HG03039 (cell line): ENCODE measurements at regions not wholly inside any gene's neighbourhood (a gene's known extent, or its start where the extent isn't known, plus 50 kb on each side); places are given as distances from the start of the nearest gene placed in this dataset.
"Not testable (repeated sequence)": the region's sequence is repeated elsewhere in the genome, so short reads cannot be mapped to it uniquely, and the experiment has no call there.

Experiments
- ATAC-seq: cut with Tn5 transposase; IDR thresholded peaks from one replicate; pipeline ENCODE4 v1.9.1; 2021; ENCODE audit warnings: mild to moderate bottlenecking, moderate library complexity; ENCODE audit not compliant: unreplicated experiment

DNA sequence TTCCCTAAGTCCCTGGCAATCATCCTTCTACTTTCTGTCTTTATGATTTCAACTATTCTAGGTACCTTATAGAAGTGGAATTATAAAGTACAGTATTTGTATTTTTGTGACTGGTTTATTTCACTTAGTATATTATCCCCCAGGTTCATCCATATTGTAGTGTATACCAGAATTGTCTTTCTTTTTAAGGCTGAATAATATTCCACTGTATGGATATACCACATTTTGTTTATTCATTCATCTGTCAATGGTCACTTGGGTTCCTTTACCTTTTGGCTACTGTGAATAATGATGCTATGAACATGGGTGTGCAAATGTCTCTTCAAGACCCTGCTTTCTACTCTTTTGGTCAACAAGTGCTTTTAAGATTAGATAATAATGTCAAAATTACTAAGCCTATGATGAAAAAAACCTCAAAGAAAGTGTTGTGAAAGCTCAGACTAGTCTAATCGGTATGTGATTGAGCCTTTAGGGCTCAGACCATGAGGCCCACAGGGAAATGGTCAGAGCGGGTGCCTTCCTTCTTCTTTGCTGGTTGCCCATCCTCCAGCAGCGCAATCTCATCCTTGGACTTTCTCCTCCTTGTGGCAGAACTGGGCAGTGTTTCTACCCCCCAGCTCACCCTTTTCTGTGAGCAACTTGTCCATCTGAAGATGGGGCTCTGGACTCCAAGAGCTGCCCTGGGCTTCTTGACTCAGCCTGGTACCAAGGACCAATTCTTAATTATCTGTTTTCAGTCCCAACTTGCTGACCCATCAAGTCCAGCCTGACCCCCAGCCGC is 105.4 kb downstream of the TTC8 start:
- ATAC-seq, result no peak

DNA sequence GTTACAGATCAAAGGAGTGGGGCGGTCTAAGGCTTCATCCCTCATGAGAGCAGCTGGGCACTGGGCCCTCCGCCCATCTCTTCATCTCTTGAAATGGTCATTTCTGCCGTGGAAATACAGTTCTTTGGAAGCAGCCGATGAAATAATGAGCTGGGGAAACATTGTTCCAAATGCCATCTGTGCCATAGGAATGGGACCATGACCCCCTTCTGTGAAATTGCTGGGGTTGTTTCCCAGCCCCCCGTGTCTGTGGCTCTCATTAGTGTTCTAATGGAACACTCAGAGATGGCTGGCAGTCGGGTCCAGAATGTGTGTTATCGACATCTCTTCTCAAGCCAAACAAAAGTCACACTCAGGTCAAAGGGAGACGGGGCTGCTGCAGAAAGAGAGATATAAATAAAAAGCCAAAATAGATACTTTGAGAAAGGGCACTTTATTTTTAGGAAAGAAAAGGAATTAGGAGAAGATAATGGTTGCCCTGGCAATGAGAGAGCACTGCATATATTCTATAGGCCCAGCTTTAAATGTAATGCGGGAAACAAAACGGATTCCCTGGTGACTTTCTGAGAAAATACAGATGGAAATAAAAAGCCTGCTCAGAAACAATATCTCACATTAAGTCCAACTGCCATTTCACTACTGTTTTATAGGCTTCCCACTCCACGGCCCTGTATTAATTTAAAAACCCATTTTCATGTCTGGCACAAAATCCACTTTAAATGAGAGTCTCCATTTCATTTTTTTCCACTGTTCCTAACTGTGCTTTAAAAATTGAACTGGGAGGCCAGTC is 107.1 kb downstream of the TTC8 start:
- no peak for ATAC-seq

DNA sequence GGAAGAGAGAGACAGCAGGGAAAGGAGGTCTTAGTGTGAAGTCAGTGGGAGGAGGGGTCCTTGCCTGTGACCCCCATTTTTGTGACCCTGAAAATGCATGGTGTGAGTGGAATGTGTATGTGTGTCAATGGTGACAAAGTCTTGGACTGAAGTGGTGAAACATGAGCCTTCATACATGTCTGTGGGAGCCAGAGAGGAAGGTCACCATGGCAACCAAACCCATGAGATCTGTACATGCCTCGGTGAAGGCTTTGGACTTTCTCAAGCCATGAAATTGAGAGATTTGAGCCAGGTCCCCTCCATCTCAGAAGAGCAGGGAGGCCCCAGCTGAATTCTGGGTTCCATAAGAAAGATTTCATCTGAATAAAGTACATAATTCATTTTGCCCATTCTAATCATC is 108.7 kb downstream of the TTC8 start:
- ATAC-seq, result no peak

DNA sequence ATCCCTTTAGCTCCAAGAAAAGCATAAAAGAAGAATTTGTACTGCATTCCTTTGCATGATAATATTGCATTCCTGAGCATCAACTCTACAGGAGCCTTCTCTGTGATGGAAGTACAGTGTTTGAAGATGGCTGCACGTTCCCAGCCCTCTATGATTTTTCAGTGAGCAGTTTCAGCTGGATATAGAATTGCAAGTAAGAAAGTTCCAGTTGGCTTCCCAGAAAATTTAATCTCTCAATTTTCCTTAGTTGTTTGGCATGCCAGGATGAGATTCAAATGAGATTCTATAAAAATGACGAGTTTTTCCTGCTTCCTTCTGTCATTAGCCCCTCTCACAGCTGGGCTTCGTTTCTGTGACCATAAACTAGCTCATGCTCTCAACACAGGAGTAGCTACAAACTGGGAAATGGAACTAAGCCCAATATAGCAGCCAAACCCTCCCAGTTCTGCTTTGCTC is 109.9 kb downstream of the TTC8 start:
- ATAC-seq, result no peak

DNA sequence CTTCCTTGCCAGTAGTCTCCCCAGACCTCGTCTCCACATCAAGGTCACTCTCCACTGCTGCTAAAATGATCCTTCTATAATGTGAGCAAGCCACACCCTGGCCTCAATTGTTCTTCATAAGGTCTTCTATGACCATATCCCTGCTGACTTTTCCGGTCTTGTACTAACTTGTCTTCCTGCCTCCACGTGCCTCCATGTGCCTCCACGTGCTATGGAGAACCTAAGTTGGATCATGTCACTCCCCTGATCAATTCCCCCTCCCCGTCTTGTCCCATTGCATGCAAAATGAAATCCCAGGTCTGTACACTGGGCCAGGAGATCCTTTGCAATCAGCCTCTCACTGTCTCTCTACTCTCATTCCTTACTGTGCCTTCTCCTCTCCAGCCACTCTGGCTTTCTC is 110.6 kb downstream of the TTC8 start:
- ATAC-seq, result no peak

DNA sequence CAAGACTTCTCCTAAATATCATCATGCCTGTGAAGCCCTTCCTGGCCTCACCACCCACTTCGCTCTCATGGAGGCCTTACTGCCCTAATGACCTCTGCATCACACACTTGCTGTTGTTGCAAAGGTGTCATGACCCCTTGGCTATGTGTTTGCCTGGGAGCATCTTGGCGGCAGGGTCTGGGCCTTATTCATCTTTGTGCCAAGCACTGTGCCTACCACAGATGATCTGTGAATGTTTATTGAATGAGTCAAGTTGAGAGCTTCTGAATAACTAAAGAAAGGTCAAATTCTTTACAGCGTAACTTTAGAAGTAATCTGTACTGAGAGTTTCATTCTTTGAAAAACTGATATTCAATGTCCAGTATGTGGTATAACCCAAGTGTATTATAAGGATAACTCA is 113.3 kb downstream of the TTC8 start:
- ATAC-seq, result no peak

DNA sequence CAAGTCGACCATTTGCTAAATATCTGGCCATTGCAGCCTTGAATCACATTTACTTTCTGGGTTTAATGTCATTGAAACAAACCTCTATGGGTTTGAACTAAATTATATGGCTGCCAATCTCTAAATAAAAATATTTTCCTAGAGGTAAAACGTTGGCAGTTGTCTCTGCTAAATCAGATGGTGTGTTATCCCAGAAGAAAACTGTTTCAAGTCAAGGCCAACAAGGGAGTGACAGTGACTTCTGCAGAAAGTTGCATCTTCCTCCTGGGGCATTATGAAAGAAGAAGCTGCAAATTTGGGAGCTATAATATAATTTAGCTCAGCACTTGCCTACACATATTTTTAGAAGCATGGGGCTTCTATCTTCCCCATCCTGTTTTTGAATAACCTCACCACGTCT is 116.2 kb downstream of the TTC8 start:
- ATAC-seq, result no peak

DNA sequence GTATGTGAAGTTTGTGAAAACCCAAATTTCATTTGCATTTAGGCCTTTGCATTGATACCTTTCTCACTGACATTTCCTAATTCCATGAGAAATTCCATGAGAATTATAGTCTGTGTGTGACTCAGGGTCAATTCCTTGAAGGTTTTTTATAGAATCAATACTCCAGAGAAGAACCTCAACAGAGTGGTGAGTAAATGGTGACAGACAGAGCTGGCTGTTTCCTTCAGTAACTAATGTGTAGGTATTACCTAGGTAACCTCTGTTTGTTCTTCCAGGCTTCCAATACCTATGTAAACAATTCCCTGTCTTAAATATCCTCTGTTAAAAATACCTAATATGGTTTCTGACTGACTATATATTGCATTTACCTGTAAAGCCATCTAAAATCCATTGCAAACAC is 117.0 kb downstream of the TTC8 start:
- ATAC-seq, result no peak

DNA sequence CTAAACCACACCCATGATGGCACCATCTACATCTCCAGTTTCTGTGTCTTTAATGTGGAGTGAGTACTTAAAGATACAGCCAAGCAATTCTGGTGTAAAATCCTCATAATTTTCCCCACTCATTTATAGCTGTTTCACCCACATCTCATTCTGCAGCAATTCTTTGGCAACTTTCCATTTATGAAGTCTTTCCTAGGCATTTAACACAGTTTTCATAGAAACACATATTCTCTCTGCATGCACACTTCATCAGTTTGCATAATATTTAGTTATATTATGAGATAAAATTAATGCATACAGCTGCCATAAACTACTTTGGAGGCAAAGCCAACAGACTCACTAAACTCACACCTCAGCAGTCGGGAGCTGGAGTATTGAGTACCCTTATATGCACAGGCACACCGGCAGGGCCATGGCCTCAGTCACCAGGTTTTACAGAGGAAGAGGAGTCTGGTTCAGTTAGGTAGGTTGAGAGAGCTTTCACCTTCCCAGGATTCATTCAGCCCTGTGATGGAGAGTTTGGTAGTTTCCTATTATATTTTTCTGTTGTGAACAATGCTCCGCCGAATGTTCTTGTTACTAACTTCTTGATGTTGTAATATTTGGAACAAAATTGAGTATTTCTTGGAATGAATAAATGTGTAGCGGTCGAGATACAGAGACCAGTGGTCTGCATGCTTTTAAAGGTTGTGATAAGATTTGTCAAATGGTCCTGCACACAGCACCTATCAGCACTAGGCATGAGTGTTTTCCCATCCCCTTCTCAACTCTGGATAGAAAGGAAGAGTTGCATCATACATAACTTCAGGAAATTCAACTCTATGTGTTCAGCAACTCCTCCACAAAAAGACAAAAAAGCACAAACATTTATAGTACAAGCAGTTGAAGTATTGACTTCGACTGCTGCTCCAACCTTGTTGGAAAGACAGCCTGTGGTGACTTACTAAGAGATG is 123.5 kb downstream of the TTC8 start:
- no peak for ATAC-seq

DNA sequence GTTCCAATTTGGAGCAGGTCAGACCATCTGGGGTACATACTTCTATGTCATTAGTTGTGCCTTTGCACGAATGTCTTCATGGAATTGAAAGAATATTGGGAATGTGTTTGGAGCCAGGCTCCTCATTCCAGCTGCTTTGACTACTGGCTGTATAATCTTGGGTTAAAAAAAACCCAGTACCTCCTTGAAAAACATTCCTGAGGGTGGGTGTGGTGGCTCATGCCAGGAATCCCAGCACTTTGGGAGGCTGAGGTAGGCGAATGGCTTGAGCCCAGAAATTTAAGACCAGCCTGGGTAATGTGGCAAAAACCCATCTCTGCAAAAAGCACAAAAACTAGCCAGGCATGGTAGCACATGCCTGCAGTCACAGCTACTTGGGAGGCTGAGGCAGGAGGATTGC is 125.6 kb downstream of the TTC8 start:
- no peak for ATAC-seq

DNA sequence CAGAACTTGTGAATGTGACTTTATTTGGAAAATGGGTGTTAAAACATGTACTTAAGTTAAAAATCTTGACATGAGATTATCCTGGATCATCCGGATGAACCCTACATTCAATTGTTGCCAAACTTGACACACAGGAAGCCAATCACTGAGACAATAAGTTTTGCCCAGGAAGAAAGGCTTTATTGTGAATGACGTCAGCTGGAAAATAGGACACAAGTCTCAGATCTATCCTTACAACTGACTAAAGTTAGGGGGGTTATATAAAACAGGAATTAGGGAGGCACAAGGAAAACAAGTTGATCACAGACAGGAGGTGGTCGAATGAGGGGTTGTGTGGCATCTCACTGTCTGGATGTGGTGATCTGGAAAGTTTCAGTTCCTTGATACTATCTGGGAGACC is 126.9 kb downstream of the TTC8 start:
- no peak for ATAC-seq

DNA sequence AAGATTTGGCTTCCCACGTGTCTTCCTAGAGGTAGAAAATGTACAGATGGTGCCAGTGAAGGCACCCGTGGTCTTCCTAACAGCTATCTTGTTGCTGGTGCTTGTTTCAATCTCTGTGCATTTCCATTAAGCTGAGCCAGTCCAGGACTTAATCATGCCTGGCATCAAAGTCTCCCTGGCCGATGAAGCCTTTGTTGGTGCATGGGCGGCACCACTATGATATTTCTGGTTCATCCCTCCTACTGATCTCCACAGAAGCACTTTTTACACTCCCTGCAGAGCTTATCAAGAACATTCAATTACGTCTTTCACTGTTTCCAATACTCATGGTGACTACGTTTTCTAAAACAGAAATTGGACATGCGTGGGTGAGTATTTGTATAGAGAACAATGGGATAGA is 128.4 kb downstream of the TTC8 start:
- ATAC-seq, result no peak

DNA sequence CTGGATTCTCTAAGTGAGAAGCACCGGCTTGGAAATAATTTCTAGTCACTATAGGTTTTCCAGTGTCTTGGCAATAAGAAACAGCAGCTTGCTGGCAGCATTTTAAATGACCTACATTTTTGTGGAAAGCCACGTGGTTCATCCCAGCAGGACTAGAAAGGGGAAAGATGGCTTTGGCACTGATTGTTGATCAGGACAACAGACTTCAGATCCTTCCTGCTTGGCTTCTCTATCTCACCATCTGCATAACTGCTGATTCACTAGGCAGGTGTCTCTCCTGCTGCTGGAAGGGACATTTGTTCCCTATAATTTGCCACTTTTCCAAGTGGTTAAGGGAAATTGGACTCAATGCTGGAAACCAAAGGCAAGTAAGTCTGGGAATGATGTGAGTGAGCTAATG is 131.0 kb downstream of the TTC8 start:
- no peak for ATAC-seq

DNA sequence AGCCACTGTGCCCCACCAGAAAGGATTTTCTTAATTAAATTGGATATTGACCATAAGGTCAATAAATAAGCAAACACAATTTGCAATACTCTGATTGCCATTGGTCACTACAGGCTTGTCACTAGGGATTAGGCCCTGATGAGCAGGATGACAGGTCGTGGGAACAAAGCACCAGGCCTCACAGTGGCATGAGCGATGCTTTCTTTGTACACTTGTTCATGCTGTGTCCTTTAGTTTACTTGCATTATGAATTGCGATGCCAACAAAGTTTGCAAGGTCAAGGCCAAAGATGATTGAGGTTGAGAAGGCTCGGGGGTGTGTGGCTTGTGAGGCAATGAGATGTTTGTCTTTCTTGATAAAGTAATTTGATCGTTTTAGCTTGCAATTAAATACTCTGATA is 136.0 kb downstream of the TTC8 start:
- ATAC-seq, result no peak

DNA sequence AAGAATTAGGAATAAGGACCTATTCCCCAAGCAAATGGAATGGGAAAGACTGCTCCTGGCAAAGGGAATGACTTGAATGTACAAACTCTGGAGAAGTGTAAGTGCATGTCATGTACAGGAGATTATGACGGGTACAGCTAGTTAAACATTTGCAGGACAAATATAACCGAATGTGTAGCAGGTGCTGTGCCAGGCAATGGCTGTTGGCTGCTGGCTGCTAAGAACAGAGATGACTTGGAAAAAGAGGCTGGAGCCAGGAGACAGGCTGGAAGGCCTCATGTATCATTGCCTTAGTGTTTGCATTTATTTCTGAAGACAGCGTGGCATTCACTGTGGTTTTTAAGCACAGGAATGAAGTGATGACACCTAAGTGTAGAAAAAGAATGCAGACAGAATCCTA is 136.8 kb downstream of the TTC8 start:
- no peak for ATAC-seq

DNA sequence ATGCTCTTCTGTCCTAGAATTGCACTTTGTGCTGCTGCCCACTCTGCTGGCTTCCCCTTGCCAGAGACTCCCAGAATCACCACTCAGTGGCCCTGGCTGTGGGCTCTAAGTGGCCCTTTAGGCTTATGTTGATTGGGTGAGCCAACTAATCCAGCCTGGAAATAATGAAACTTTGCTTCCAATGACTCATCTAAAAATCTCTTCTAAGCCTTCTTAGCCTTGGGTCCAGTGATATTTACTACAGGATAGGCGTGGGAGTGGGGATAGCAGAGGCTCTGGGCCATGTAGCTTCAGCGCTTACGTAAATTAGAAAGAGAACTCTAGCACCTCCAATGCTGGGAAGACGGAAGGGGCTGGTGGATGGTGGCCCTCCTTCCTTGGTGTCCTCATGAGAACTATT is 137.9 kb downstream of the TTC8 start:
- ATAC-seq, result no peak

DNA sequence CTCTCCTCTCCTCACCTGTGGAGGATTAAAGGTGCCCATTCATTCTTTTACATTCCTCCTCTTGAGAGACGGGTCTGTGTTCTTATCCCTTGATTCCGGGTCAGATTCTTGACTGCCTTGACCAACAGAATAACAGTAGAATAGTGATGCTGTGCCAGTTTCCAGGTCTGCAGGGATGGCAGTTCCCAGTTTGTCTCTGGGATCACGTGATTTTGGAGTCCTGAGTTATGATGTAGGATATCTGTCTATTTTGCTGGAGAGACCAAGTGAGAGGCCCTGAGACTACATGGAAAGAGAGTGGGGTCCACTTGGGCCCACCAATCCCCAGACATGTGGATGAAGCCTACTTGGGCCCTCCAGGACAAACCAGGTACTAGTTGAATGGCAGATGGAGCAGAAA is 142.8 kb downstream of the TTC8 start:
- no peak for ATAC-seq

DNA sequence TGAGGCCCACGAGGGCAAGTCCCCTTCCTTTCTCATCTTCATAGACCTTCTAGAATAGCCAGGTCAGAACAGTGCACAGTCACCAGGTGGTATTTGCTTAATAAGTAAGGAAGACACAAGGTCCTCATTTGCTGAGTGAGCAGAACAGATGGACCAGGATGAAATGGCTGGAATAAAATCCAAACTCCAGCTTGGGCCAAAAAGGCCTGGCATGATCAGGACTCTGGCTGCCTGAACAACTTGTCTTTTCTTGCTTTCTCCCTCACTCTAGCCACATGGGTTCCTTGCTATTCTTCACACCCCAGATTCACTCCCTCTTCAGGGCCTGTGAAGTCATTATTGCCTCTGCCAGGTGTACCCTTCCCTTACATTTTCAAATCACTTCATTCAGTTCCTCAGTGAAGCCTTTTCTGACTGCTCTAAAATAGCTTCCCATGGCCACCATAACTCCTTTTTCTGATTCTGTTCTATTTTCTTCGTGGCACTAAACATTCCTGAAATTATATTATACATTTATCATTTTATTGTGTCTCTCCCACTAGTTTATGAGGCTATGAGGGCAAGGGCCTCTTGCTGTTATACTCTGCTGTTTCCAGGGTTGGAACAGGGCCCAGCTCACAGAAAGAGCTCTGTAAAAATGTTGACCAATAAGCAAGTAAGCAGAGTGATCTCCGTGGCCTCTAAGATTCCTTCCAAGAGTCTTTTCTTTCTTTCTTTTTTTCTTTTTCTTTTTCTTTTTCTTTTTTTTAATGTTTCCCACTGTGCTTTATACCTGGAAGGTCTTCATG is 150.8 kb downstream of the TTC8 start:
- no peak for ATAC-seq

DNA sequence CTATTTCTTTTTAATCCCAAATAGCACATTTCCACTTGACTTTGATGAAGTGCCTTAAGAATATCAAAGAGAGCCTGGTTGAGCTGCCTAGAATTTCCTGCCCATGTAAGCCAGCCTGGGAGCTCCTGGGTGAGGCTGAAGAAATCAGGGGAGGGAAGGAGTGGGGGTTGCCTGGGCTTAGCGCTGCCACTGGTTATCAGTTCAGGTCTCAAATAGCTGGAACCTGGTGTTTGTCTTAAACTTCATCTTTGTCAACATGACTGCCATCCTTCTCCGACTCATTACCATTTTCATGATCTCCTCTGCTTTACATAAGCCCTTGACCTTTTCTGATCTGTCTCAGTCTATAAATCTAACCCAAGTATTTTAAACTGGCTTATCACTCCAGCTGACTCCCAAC is 151.5 kb downstream of the TTC8 start:
- no peak for ATAC-seq

DNA sequence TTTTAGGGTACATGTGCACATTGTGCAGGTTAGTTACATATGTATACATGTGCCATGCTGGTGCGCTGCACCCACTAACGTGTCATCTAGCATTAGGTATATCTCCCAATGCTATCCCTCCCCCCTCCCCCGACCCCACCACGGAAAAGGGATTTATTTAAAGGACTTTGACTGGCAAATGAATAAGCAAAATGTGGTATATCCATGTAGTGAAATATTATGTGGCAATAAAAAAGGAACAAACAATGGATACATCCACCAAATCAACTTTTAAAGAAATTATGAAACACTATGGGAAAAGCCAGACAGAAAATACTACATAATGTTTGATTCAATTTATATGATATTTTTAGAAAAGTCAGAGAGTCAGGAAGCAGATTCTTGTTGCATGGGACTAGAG is 156.5 kb downstream of the TTC8 start:
- ATAC-seq, result not testable (repeated sequence)

DNA sequence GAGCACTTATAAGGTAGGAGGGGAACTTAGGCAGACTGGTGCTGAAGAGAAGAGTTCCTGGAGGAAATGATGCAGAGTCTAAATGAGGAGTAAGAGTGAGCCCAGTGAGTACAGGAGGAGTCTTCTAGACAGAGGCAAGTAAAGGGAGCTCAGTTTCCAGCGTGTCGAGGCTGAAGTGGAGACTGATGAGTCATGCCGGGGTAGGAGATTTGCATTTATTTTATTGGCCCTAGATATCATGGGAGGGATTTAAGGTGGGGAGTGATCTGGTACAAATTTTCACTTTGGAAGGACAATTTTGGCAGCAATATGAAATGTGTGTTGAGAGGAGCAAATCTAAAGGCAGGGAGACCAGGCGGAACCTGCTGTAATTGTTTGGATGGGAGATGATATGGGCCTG is 157.5 kb downstream of the TTC8 start:
- no peak for ATAC-seq
